Activated T-helper 1 cell treated with anti-CD3 and anti-CD28 coated beads, Interleukin-2, amount 50 U/mL, for 16 hours (primary cell): ENCODE measurements at regions not wholly inside any gene's neighbourhood (a gene's known extent, or its start where the extent isn't known, plus 50 kb on each side); places are given as distances from the start of the nearest gene placed in this dataset.
"Not testable (repeated sequence)": the region's sequence is repeated elsewhere in the genome, so short reads cannot be mapped to it uniquely, and the experiment has no call there.

ENCODE experiments used
- DNase-seq, 2 donors: peaks; one replicate each; pipeline ENCODE4 v3.0.0-alpha.2; 2020; ENCODE audit warnings: low read depth in 1 of 2, low spot score in 1 of 2

DNA sequence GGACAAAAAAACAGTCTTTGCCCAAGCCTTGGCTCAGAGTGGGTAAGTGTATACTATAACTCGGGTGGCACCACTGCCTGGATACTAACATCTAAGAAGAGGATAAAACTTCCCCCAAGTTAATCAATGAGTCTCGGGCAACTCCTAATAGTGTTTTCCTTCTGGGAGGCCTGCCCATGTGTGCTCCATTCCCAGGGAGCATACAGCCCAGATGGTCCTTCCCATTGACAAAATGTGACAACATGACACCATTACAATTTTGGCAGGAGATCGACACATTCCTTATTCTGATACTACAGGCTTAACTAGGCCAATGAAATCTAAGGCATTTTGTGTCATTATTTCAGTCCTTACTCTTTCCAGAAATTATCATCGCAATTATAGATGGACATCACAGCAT is 52.7 kb upstream of the CRIM1 start:
- DNase-seq, result no peak

DNA sequence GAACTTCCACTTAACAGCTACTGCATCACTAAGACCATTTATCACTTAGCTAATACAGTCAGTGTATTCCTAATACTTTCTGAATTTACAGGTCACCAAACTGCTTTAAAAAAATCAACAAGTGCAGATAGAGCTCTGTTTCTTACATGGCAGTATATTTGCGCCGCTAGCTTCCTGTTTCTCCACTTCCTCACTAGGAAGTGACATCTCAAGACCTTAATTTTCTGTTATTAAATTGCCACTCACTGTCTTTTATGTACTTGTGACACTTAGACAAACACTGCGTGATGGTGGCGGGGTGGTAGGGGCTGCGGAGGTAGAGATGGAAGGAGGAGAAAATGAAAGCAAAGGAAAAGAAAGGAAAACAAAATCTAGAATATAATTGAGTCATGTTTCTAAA is 53.7 kb upstream of the CRIM1 start:
- DNase-seq, result no peak

DNA sequence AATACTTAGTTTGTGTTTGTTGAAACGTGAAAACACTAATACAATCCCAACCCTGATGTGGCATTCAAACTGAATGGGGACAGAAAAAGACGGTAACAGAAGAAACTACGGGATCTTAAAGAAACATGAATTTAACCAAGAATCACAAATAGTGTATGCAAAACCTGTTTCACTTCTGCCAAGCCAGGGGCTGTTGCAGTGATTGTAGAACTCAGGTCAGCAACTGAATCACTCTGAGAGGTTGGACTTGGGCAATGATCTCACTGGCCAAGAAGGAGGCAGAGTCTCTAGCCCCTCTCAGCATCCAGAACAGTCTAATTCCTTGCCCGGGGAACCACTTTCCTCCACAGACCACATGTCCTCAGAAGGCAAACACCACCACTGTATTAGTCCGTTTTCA is 54.9 kb upstream of the CRIM1 start:
- no peak for DNase-seq

DNA sequence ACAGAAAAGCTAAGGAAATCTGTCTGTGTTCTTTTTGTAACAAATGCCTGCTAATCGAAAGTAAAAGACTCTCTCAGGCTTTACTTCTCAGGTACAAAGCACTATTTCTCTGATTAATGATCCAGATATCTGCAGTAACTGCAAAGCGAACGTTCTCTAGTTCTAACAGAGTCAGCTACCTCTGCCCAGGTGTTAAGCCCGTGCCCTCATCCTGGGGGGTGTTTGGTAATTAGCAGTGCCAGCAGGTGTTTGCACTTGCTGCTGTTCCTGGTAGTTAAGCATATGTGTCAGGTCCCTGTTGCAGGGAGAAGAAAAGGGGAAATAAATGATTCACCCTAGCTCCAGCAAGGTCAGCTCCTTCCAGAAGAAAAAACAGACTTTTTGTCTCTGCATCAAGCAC is 58.8 kb upstream of the CRIM1 start:
- no peak for DNase-seq

DNA sequence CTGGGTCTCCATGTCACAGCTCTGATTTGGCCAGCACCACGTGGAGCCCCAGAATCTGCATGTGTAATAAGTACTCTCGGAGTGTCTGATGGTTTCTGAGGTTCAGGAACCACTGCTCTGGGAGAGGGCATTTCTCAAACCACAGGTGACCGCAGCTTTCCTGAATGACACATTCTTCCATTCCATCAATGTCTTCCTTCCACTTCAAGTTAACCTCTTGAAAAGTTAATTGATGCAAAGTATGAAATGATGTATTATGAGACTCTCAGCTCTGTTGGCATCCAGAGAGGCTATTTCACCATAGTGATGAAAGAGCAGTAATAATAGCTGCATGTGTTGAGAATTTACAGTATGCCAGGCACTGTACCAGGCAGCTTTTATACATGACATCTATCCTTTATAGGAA is 61.3 kb upstream of the CRIM1 start:
- DNase-seq, result no peak

DNA sequence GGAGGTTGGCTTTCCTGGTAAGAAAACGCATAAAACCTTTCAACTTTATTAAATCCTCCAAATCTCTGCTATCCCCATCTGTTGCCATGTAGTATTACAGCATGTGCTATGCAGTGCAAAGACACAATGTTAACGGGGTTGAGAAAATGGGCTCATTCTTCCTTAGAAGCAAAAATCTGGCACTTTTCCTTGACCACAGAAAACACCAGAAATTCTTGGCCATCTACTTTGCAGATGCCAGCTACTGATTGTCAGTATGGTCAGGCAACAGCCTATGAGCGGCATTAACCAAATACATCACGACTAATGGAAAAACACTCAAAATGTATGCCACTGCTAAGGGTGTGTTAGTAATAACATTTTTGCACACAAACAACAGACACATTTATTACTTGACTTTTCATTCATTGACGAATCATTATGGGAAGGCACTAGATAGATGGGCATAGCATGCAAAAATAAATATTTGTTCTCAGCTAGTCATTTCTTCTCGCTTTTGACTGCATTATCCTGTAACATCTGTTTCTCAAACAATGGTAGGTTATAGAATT is 65.2 kb upstream of the CRIM1 start:
- no peak for DNase-seq

DNA sequence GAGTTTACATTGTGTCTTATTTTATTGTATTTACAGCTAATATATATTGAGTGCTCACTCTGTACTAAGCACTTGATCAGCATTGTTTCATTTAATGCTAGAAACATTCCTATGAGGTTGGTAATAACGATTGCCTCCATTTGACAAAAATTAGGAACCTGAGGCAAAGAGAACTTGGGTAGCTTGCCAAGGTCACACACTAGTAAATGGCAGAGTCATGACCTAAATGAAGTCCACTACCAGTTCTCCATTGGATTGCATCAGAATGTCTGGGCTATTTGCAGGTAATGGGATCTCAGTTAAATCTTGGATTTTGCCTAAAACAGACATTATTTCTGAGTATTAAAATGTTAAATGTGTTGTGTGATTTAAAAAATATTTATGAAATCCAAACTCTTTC is 65.8 kb upstream of the CRIM1 start:
- no peak for DNase-seq

DNA sequence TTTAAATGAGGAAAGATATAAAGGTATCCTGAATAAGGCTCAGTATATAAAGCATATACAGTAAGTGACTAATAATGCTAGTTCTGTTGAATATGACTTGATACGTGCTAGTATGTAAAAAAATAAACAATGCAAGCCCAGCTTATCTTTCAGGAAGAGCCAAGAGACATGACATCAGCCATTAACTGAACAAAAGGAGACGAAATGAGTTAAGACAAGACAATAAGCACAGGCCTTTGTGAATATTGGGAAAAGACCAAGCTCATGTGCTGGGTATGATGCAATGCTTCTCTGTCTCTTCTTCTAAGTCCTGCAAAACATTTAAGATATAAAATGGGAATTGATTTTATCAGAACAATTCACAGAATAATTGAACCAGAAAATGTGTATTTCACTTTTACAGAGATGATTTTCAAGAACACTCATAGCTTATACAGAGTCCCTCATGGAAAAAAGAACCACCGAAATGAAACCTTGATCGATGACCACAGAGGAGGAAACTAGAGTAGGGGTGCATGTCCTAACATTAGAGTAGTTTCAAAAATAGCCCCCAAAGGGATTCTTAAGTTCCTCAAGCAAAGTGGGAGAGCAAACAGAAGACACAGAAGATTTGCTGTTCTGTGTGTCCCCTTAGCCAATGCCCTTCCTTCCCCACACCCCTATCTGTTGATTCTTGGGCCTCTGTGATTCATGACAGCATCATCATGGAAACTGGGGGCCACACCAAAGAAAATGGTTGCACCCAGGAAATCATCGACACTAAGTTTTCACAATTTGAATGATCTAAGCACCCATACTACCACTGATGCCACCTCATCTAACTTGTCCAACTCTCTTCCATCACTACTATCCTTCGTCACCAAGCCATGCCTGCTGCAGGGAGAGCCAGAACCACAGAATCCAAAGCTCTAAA is 68.0 kb upstream of the CRIM1 start:
- no peak for DNase-seq

DNA sequence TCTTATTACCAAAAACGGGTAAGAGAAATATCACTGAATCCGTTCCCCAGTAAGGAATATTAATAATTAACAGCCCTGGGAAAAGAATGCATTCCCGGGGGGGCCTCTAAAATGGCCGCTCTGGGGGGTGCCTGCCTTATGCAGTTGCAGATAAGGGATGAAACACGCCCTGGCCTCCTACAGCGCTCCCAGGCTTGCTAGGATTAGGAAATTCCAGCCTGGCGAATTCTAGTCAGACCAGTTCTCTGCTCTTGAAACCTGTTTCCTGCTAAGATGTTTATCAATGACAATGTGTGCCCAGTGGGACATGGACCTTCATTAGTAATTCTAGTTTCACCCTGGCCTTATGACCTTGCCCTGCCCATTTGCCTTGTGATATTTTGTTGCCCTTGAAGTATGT is 76.1 kb upstream of the CRIM1 start:
- DNase-seq, result not testable (repeated sequence)

DNA sequence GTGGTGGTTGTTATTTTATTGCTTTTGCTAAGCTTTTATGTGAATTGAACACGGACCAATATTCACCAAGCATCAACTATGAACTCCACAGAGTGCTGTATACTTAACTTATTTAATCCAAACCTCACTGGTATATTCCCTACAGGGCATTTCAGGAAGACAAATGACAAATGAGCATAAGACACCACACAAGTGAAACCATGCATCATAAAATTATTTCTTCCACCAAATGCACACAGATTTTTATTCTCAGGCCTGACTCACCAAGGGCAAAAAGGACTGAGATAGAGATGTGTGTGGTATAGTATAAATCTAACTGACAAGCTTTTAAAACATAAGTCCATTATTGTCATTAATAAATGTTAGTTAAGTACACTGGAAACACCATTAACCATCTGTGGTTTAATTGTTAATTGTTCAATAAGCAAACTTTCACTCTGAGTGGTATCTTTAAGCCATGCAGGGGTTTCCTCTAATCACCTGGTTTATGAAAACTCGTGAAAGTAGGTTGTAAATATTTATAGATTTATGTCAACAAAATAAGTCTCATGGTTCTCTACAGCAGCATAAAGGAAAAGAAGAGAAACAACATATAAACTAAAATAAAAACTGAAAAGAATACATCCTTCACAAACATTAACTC is 77.6 kb upstream of the CRIM1 start:
- DNase-seq, result no peak

DNA sequence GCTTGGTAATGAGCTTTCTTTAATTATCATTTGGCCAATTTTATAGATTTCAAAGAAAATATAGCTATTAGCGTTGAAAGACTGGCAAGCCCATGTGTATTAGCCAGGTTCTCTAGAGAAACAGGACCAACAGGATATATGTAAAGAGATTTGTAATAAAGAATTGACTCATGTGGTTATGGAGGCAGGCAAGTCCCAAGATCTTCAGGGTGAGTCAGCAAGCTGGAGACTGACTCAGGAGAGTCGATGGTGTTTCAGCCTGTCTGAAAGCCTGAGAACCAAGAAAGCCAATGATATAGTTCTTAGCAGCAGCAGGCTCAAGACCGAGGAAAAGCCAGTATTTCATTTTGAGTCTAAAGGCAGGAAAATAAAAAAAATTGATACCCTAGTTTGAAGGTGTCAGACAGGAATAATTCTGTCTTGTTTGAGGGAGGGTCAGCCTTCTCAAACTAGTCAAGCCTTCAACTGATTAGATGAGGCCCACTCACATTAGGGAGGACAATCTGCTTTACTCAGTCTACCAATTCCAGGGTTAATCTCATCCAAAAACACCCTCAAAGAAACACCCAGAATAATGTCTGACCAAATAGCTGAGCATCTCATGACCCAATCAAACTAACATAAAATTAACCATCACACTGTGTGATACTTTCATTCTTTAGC is 78.3 kb upstream of the CRIM1 start:
- DNase-seq, result no peak

DNA sequence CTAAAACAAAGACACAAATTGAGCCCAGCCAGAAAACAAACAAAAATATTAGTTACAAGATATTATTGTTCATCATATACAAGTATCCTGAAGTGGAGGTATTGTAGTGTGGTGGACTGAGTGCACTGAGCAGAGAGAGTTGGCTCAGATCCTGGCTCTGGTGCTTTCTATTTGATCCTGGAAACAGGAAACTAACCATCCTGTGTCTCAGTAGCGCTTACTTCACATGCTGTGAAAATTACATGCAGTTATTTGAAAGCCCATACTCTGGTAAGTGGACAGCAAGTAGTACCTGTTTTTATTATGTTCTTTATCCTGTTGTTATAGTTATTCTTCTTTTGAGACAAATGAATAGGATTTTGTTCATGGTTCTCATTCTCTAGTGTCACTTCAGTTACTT is 84.3 kb upstream of the CRIM1 start:
- DNase-seq, result no peak

DNA sequence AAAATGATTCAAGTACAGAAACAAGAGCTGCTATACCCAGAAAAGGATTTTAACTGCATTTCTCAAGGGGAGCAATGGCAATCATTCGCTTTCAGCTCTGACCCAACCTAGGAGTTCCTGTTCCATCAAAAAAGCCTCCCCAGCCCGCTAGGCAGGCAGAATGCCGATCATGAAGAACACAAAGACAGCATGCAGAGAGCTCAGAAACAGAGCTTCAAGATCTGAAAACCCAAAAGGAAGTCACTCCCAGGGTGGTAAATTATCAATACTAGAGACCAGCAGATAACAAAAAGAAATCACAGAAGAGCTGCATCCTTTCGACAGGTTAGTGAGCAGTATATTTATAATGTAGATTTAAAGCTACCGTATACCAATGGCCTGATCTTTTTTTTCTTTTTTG is 84.8 kb upstream of the CRIM1 start:
- DNase-seq, result no peak

DNA sequence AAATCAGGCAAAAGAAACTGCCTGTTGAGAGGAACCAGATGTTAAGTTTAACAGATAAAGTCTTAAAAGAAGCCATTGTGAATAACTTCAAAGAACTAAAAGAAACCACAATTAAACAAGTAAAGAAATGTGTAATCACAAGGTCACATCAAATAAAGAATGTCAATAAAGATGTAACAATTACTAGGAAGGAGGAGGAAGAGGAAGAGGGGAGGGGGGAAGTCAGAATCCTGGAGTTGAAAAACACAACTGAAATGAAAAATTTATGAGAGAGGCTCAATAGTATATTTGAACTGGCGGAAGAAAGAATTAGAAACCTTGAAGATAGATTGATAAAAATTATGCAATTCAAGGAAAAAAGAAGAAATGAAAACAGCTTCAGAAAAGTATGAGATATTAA is 88.4 kb upstream of the CRIM1 start:
- no peak for DNase-seq

DNA sequence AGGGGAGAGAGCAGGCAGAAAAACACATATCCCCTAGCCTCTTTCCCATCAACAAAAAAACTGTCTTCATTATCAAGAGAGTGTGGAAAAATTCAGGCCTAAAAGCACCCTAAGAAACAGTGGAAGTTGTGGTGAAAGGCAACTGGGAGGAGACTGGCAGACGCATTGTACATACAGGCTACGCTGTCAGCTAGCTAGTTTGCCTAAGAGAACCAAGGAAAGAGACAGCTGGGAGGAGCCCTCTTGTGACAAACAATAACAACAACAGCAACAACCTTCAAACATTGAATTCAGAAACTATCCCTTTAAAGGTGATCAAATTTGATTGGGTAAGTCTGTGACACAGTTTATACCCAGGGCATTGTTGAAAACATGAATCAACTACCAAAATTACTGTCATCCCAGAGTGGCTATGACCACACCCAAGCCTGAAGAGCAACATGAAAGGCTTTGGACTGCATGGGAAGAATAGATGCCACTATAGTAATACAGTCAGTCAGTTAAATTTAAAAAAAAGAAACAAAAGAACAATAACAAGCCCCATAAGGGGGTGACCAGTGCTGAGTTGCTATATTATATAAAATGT is 88.9 kb upstream of the CRIM1 start:
- no peak for DNase-seq

DNA sequence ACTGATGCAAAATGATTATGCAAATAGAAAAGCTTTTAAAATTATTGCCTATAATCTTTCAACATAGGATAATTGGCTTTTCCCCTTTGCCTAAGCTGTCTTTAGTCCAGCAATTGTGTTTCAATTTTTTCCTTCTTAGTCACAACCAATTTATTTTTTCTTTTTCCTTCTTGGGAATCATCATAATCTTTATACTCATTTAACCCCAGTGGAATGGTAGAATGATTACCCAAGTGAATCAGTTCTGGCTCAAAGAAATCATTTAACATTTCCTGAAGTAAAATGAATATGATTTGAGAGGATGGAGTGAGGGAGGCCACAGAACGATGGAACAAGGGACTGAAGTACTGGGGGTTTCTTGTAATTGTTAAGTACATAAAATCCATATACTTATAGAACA is 93.0 kb upstream of the CRIM1 start:
- DNase-seq, result no peak

DNA sequence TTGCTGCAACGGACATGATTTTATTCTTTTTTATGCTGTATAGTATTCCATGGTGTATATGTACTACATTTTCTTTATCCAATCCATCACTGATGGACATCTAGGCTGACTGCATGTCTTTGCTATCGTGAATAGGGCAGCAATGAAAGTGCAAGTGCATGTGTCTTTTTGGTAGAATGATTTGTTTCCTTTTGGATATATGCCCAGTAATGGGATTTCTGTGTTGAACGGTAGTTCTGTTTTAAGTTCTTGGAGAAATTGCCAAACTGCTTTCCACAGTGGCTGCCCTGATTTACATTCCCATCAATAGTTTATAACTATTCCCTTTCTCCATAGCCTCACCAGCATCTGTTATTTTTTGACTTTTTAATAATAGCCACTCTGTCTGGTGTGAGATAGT is 99.7 kb upstream of the CRIM1 start:
- DNase-seq, result no peak

DNA sequence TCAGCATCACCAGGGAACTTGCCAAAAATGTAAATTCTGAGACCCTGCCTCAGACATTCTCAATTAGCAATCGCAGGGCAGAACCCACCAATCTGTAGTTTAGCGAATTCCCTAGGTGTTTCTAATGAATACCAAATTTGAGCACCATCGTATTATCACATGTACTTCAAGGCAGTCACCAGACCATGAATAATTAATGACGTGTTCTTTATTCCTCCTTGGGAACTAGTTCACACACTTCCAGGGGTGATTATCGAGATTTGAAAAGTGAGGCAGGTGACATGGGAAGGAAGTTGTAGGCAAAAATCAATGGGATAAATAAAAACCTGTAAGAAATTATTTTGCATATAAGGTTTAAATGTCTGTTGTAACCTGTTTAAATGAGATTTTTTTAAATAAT is 102.5 kb upstream of the CRIM1 start:
- DNase-seq, result no peak

DNA sequence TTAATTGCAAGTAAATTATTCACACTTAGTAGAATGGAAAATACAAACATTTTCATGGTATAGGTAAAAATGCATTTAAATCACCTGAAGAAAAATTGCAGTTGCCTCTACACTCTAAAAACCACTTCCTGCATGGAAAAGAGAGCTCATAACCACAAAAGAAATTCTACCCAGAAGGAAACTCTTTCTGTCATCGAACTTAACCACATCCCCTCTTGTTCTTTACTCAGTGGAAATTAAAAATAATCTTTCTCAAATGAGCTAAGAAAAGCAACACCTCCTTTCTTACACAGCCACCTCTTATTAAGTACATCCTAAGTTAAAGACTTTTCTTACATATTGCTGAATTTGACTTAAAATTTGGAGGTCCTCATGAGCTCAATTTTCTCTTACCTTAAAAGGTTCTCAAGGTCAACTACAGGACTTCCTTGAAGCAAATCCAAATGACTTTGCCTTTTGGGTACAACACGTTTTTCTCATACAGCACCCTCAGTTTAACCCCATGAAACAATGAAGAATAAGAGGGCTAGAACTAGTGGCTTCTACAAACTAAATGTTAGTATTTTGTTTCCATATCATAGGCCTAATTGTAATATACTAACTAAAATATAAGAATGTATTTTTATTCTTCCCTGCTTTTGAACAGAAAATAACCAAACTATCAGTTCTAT is 109.1 kb upstream of the CRIM1 start:
- DNase-seq, result no peak

DNA sequence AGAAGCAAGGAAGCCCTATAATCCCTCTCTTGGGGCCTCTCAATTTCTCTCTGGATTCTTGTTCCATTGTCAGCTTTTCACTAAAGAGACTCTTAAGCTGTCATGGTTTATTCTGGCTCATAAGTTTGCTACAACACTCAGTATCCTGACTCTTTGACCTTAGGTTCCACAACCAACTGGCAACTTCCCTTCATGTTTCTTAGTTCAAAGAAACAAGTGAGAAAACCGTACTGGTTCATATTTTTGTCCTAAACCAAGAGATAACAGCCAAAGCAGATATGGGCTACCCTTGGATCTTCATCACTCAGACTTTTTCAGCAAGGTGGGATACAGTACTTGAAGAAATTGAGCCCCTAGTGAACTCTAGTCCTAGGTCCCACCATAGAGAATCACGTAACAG is 109.9 kb upstream of the CRIM1 start:
- DNase-seq, result no peak

DNA sequence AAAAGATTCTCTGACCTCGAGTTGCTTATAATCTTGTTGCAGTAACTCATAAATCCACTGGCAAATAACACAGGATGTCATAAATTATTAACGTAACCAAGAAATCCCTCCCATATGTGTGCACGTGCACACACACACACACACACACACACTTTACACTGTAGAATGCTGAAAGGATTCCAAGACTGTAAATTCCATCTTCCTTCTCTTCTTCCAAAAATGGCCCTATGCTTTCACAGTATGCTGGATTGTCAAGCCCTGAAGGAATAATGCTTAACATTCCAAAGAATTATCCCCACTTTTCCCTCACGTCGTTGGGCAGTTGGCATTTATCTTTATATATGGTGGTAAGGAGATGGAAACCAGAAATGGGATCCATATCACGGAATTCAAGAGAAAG is 117.5 kb upstream of the CRIM1 start:
- DNase-seq, result no peak
